DOHH2 (cell line): ENCODE measurements at regions not wholly inside any gene's neighbourhood (a gene's known extent, or its start where the extent isn't known, plus 50 kb on each side); places are given as distances from the start of the nearest gene placed in this dataset.

Source experiments
- H3F3A ChIP-seq: fragments of 200-600 bp; sonication (generic), shearing (Covaris generic); 2 replicates; pipeline ENCODE4 v1.6.0; 2016; ENCODE audit warnings: antibody characterized with exemption, mild to moderate bottlenecking; ENCODE audit not compliant: control insufficient read depth, insufficient read depth
- H3K27ac ChIP-seq: fragments of 200-600 bp; sonication (generic); 2 replicates; pipeline ENCODE4 v1.5.1; 2014; ENCODE audit warnings: low read depth, mild to moderate bottlenecking, low read length, moderate library complexity
- H3K27me3 ChIP-seq: fragments of 200-600 bp; sonication (generic); 2 replicates; pipeline ENCODE4 v1.6.1; 2014; ENCODE audit warnings: mild to moderate bottlenecking, low read length, mixed read lengths; ENCODE audit not compliant: control insufficient read depth
- H3K36me3 ChIP-seq: fragments of 200-600 bp; sonication (generic); 2 replicates; pipeline ENCODE4 v1.6.1; 2014; ENCODE audit warnings: mild to moderate bottlenecking, low read length, moderate library complexity, mixed read lengths; ENCODE audit not compliant: control insufficient read depth
- H3K4me1 ChIP-seq: fragments of 200-600 bp; sonication (generic); 2 replicates; pipeline ENCODE4 v1.6.1; 2014; ENCODE audit warnings: mild to moderate bottlenecking, low read length, mixed read lengths; ENCODE audit not compliant: control insufficient read depth
- H3K4me2 ChIP-seq: fragments of 200-600 bp; sonication (generic); 2 replicates; pipeline ENCODE4 v1.6.0; 2014; ENCODE audit warnings: mild to moderate bottlenecking, low read length, moderate library complexity
- H3K4me3 ChIP-seq: fragments of 200-600 bp; sonication (generic); 2 replicates; pipeline ENCODE4 v1.5.1; 2014; ENCODE audit warnings: mild to moderate bottlenecking, low read length, mixed read lengths
- H3K79me2 ChIP-seq: fragments of 200-600 bp; sonication (generic); 2 replicates; pipeline ENCODE4 v1.6.1; 2014; ENCODE audit warnings: mild to moderate bottlenecking, low read length, mixed read lengths; ENCODE audit not compliant: control insufficient read depth
- H3K9me2 ChIP-seq: fragments of 200-600 bp; sonication (generic); replicated peaks from 2 replicates; pipeline ENCODE4 v1.6.1; 2014; ENCODE audit warnings: mild to moderate bottlenecking, low read length, mixed read lengths; ENCODE audit not compliant: control insufficient read depth
- H3K9me3 ChIP-seq: fragments of 200-600 bp; sonication (generic); 2 replicates; pipeline ENCODE4 v1.6.1; 2014; ENCODE audit warnings: antibody characterized with exemption, low read length, mixed read lengths; ENCODE audit not compliant: control insufficient read depth, insufficient read depth
- H4K20me1 ChIP-seq: fragments of 200-600 bp; sonication (generic); 2 replicates; pipeline ENCODE4 v1.6.0; 2014; ENCODE audit warnings: low read depth, mild to moderate bottlenecking, antibody characterized with exemption, low read length, moderate library complexity; ENCODE audit not compliant: control insufficient read depth, insufficient read depth
- EZH2phosphoT487 ChIP-seq: fragments of 200-600 bp; sonication (generic); IDR thresholded peaks from 2 replicates; pipeline ENCODE4 v1.6.1; 2017; ENCODE audit warnings: borderline replicate concordance, mild to moderate bottlenecking, antibody characterized with exemption, low read length, moderate library complexity, mixed read lengths
- TF ChIP-seq, protein P1 (sequence below): fragments of 200-600 bp; sonication (generic); IDR thresholded peaks from one replicate; pipeline ENCODE4 v1.5.1; 2014; ENCODE audit warnings: antibody characterized with exemption, mild to moderate bottlenecking, low read depth, low read length; ENCODE audit not compliant: poor library complexity, severe bottlenecking

DNA sequence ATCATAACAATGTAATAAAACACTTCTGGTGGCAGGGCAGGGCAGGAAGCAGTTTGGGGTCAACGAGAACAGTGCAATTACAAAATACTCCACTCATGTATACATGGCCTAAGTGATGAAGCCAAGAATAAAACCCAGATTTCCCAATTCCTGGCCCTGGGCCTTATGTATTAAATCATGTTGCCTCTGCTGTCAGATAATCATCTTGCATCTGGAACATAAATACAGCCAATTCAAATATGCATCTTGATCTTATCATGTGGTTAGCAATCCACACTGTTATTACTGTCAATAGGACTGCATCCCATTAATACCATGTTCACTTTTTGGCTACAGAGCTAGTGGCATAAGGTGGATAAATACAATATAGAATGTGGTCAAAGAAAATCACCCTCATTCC lies 186.5 kb upstream of the SLC25A13 start:
- Histone ChIP-seq H3K4me2 (no peak overlapping the region), H3K4me1 (no peaks in the 10 kb centered on the region), H3K36me3 (no peaks in the 10 kb centered on the region), H3K79me2 (no peaks in the 10 kb centered on the region), H4K20me1 (no peaks in the 10 kb centered on the region), H3K27me3 (no peaks in the 10 kb centered on the region), H3K9me3 (no peaks in the 10 kb centered on the region), H3F3A (no peaks in the 10 kb centered on the region), H3K4me3 (no peak overlapping the region), H3K27ac (no peak overlapping the region), H3K9me2 (no peaks in the 10 kb centered on the region)
- TF ChIP-seq EZH2phosphoT487 = no peak
- TF ChIP-seq, protein P1, sequence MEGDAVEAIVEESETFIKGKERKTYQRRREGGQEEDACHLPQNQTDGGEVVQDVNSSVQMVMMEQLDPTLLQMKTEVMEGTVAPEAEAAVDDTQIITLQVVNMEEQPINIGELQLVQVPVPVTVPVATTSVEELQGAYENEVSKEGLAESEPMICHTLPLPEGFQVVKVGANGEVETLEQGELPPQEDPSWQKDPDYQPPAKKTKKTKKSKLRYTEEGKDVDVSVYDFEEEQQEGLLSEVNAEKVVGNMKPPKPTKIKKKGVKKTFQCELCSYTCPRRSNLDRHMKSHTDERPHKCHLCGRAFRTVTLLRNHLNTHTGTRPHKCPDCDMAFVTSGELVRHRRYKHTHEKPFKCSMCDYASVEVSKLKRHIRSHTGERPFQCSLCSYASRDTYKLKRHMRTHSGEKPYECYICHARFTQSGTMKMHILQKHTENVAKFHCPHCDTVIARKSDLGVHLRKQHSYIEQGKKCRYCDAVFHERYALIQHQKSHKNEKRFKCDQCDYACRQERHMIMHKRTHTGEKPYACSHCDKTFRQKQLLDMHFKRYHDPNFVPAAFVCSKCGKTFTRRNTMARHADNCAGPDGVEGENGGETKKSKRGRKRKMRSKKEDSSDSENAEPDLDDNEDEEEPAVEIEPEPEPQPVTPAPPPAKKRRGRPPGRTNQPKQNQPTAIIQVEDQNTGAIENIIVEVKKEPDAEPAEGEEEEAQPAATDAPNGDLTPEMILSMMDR = no peak

DNA sequence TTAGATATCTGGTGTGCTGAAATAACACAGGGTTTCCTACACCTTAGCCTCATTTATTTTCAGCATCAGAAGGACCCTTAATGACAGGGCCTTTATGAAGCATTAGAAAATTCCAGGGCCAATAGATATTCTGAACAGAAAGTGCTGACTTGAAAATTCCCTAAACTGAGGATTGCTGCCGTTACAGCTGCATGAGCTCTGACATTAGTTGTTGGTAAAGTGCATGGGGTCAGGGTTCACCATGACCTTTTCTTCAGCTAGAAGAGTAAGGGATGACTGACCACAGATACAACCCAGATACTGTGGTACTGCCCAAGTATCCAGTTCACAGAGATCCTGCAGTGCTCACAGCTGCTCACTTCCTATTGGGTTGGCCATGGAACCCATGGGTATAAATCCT lies 181.7 kb upstream of the SLC25A13 start:
- no peak overlapping the region for H3K4me2 ChIP-seq
- no peaks in the 10 kb centered on the region for H3K36me3 ChIP-seq
- H3K9me3 ChIP-seq = no peaks in the 10 kb centered on the region
- no peaks in the 10 kb centered on the region for H3K79me2 ChIP-seq
- no peaks in the 10 kb centered on the region for H3F3A ChIP-seq
- no peaks in the 10 kb centered on the region for H3K4me1 ChIP-seq
- H3K27ac ChIP-seq = no peak overlapping the region
- no peaks in the 10 kb centered on the region for H3K27me3 ChIP-seq
- no peak overlapping the region for H3K4me3 ChIP-seq
- H3K9me2 ChIP-seq = no peaks in the 10 kb centered on the region
- TF ChIP-seq, protein P1 = no peak
- TF ChIP-seq EZH2phosphoT487 = no peak
- no peaks in the 10 kb centered on the region for H4K20me1 ChIP-seq

DNA sequence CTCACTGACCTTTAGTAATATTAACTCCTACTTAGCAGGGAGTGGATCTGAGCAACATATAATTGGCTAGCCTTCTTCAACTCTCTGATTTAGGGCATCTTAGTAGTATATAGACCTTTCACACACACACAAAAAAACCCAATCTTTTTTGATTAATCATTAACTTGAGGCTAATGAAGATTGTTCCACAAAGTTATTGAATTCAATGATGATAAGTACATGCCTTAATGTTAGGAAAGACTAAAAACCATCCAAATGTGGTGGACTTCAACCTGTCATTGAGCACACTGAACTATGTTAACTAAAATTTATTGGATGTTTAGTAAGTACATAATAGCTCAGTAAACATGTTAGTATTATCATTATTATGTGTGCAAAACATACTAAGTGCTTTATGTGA lies 179.4 kb upstream of the SLC25A13 start:
- H3K79me2 ChIP-seq = no peaks in the 10 kb centered on the region
- H3K4me2 ChIP-seq = no peak overlapping the region

More for the DNA sequence above, 179.4 kb upstream of the SLC25A13 start:
- Histone ChIP-seq H3K9me2 (no peaks in the 10 kb centered on the region), H3K36me3 (no peaks in the 10 kb centered on the region), H3K27me3 (no peaks in the 10 kb centered on the region), H3F3A (no peaks in the 10 kb centered on the region), H3K4me1 (no peaks in the 10 kb centered on the region), H3K27ac (no peak overlapping the region), H3K4me3 (no peak overlapping the region), H3K9me3 (no peaks in the 10 kb centered on the region), H4K20me1 (no peaks in the 10 kb centered on the region)
- TF ChIP-seq EZH2phosphoT487 = no peak
- TF ChIP-seq, protein P1 = no peak
